ENCODE measurements at regions not wholly inside any gene's neighbourhood (a gene's known extent, or its start where the extent isn't known, plus 50 kb on each side); places are given as distances from the start of the nearest gene placed in this dataset.
A peak's percentile ranks its signal among the peaks of the same experiment; 100 is the strongest.

DNA sequence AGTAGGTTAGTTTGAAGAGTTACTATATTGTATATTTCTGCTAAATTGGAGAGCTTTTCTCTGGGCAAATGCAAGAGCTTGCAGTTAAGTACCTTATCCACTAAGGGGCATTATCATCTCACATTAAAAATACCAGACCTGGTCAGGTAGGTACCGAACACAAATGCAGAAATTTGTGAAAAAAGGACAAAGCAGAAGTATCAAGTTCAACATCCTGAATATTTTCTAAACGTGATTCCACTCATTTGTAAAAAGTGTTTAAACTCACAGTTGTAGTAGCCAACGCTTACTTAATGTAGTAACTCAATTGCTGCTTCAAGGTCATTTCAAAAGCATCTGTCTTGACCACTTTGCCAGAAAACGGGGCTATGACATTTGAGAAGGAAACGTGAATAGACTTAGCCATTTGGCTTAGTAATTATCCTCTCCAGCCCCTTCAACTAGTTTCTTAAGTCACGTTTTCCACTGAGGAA lies 52.1 kb downstream of the CYRIA start:
- CTCF ChIA-PET = interaction anchor here (0.6 to 5.6 kb wide), 52 partner anchors 9 to 1061 kb away, joined by 3 to 341 read pairs (median 5); partner anchors contain the start of genes CYRIA and MYCN
- no peak overlapping the region for H3K9ac ChIP-seq
- H2AFZ ChIP-seq (ENCODE audit: low read depth) = no peak overlapping the region
- no peak for TF ChIP-seq FOXJ3 (CRISPR knock-in tag; IDR thresholded peaks at IDR 0.05)
- peak; percentile 92 for TF ChIP-seq RAD21 (IDR thresholded peaks at IDR 0.05; ENCODE audit: low read length)
- TF ChIP-seq, protein P1, sequence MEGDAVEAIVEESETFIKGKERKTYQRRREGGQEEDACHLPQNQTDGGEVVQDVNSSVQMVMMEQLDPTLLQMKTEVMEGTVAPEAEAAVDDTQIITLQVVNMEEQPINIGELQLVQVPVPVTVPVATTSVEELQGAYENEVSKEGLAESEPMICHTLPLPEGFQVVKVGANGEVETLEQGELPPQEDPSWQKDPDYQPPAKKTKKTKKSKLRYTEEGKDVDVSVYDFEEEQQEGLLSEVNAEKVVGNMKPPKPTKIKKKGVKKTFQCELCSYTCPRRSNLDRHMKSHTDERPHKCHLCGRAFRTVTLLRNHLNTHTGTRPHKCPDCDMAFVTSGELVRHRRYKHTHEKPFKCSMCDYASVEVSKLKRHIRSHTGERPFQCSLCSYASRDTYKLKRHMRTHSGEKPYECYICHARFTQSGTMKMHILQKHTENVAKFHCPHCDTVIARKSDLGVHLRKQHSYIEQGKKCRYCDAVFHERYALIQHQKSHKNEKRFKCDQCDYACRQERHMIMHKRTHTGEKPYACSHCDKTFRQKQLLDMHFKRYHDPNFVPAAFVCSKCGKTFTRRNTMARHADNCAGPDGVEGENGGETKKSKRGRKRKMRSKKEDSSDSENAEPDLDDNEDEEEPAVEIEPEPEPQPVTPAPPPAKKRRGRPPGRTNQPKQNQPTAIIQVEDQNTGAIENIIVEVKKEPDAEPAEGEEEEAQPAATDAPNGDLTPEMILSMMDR (IDR thresholded peaks at IDR 0.05) = peak; percentile 70
- TF ChIP-seq SMC3 (IDR thresholded peaks at IDR 0.05; ENCODE audit: low read depth, low read length) = peak; percentile 66; the same call in 1 of the 2 replicates
- no peaks in the 10 kb centered on the region; the same call in 1 of the 2 replicates for H3K27me3 ChIP-seq (ENCODE audit: insufficient read depth)
- H3K9me2 ChIP-seq = no peaks in the 10 kb centered on the region
- H3F3A ChIP-seq (replicated peaks; ENCODE audit: insufficient read depth) = no peaks in the 10 kb centered on the region
- H4K20me1 ChIP-seq (ENCODE audit: insufficient read depth) = no peaks in the 10 kb centered on the region
- H3K27ac ChIP-seq (ENCODE audit: low read depth in 2 of 2, low read length in 1 of 2) = no peak overlapping the region
- no peaks in the 10 kb centered on the region for H3K9me3 ChIP-seq
- H3K4me1 ChIP-seq (ENCODE audit: control insufficient read depth in 1 of 2, insufficient read depth in 2 of 2, low read depth in 1 of 2, low read length in 1 of 2) = peaks cover 2 to 6% of the 10 kb centered on the region in 2 experiments; a peak in 2 of 4 replicates
- no peaks in the 10 kb centered on the region for H3K36me3 ChIP-seq (replicated peaks in 1 of 2; ENCODE audit: control insufficient read depth in 1 of 2, insufficient read depth in 2 of 2, low read length in 1 of 2)
- H3K4me3 ChIP-seq (ENCODE audit: low read depth in 2 of 2, low read length in 1 of 2) = no peak overlapping the region; a peak in 1 of 4 replicates
- DNase-seq = peak; percentile 66
- POLR2A ChIA-PET = interaction anchor here (2.4 kb wide), 1 partner anchor 143 kb away, joined by 12 read pairs; no protein-coding TSS in a partner anchor
- WGBS (ENCODE audit: low lambda C conversion rate) = 25% methylated on average over 6 of the region's 6 CpGs
- no peak overlapping the region for H3K4me2 ChIP-seq
- H3K79me2 ChIP-seq (ENCODE audit: insufficient read depth) = no peaks in the 10 kb centered on the region

DNA sequence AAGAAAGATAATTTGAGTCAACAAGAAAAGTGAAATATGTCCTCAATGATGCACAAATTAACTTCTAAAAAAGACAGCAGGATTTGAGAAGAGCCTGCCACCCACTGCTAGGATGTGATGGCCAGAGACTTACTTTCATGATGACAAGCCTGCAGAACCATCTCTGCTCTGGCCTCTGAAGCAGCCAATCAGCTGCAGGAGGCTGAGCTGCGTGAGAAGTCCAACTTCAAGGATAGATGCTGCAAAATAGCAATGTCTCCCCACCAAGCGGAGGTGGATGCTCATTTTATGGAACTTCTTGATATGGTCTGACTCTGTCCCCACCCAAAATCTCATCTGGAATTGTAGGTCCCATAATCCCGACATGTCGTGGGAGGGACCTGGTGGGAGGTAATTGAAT lies 53.1 kb downstream of the CYRIA start:
- CTCF ChIA-PET = interaction anchor here (1.0 to 5.6 kb wide), 21 partner anchors 8 to 1062 kb away, joined by 3 to 341 read pairs (median 11); partner anchors contain the start of gene MYCN
- 51% methylated on average over 4 of the region's 4 CpGs for WGBS (ENCODE audit: low lambda C conversion rate)
- POLR2A ChIA-PET = interaction anchor here (2.4 kb wide), 1 partner anchor 144 kb away, joined by 12 read pairs; no protein-coding TSS in a partner anchor

More for the DNA sequence above, 53.1 kb downstream of the CYRIA start:
- Histone ChIP-seq H3K9me2 (no peaks in the 10 kb centered on the region), H3K4me1 (ENCODE audit: control insufficient read depth in 1 of 2, insufficient read depth in 2 of 2, low read depth in 1 of 2, low read length in 1 of 2) (peaks cover 2 to 6% of the 10 kb centered on the region in 2 experiments; a peak in 2 of 4 replicates), H3K4me2 (no peak overlapping the region), H3F3A (replicated peaks; ENCODE audit: insufficient read depth) (no peaks in the 10 kb centered on the region), H3K9ac (no peak overlapping the region), H3K79me2 (ENCODE audit: insufficient read depth) (no peaks in the 10 kb centered on the region), H3K4me3 (ENCODE audit: low read depth in 2 of 2, low read length in 1 of 2) (no peak overlapping the region), H2AFZ (ENCODE audit: low read depth) (no peak overlapping the region), H3K9me3 (no peaks in the 10 kb centered on the region), H4K20me1 (ENCODE audit: insufficient read depth) (no peaks in the 10 kb centered on the region), H3K27ac (ENCODE audit: low read depth in 2 of 2, low read length in 1 of 2) (no peak overlapping the region), H3K27me3 (ENCODE audit: insufficient read depth) (no peaks in the 10 kb centered on the region; the same call in 1 of the 2 replicates), H3K36me3 (replicated peaks in 1 of 2; ENCODE audit: control insufficient read depth in 1 of 2, insufficient read depth in 2 of 2, low read length in 1 of 2) (no peaks in the 10 kb centered on the region)
- DNase-seq = no peak
- TF ChIP-seq GATA2 (CRISPR knock-in tag; IDR thresholded peaks at IDR 0.05) (no peak), JUND (IDR thresholded peaks at IDR 0.05) (no peak), CHD2 (IDR thresholded peaks at IDR 0.05; ENCODE audit: low read length, partially characterized antibody) (no peak), TEAD4 (IDR thresholded peaks at IDR 0.05; ENCODE audit: borderline replicate concordance, insufficient read depth) (no peak), RCOR1 (IDR thresholded peaks at IDR 0.05; ENCODE audit: low read length) (no peak), TCF12 (IDR thresholded peaks at IDR 0.05) (no peak)
- TF ChIP-seq, protein P2, sequence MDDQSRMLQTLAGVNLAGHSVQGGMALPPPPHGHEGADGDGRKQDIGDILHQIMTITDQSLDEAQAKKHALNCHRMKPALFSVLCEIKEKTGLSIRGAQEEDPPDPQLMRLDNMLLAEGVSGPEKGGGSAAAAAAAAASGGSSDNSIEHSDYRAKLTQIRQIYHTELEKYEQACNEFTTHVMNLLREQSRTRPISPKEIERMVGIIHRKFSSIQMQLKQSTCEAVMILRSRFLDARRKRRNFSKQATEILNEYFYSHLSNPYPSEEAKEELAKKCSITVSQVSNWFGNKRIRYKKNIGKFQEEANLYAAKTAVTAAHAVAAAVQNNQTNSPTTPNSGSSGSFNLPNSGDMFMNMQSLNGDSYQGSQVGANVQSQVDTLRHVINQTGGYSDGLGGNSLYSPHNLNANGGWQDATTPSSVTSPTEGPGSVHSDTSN (IDR thresholded peaks at IDR 0.05) = no peak
